ENCODE measurements at regions not wholly inside any gene's neighbourhood (a gene's known extent, or its start where the extent isn't known, plus 50 kb on each side); places are given as distances from the start of the nearest gene placed in this dataset.

- H3K9me3 ChIP-seq (ENCODE audit: control insufficient read depth in 1 of 2, insufficient read depth in 1 of 2, low read depth in 1 of 2, low read length in 2 of 2), result no peaks in the 10 kb centered on the region
- intact Hi-C loops (cut with micrococcal nuclease), result no loop called here
- H3K36me3 ChIP-seq (ENCODE audit: control insufficient read depth in 1 of 2, insufficient read depth in 2 of 2, low read length in 2 of 2), result no peaks in the 10 kb centered on the region
- no peaks in the 10 kb centered on the region for H3K4me1 ChIP-seq (ENCODE audit: control insufficient read depth in 1 of 2, insufficient read depth in 2 of 2, low read length in 2 of 2)
- no peaks in the 10 kb centered on the region for H3K9me2 ChIP-seq (ENCODE audit: insufficient read depth)
- BruUV-seq (replicated peaks), result no TSS peak
- CTCF ChIA-PET, result interaction anchor here (1.9 kb wide), 1 partner anchor 680 kb away, joined by 8 read pairs; no protein-coding TSS in a partner anchor
- no peak for DNase-seq (ENCODE audit: low read depth, low spot score)
- H3K9ac ChIP-seq (ENCODE audit: low read length), result no peak overlapping the region
- no peak overlapping the region for H3K27ac ChIP-seq (ENCODE audit: low read depth, low read length)
- H4K20me1 ChIP-seq (ENCODE audit: insufficient read depth), result no peaks in the 10 kb centered on the region
- peaks cover 15% of the 10 kb centered on the region; the same call in 1 of the 2 replicates for H3K27me3 ChIP-seq (ENCODE audit: insufficient read depth, low read length)
- no peak overlapping the region for H3K4me3 ChIP-seq (replicated peaks in 1 of 2; ENCODE audit: low read depth in 1 of 2, low read length in 2 of 2)
- POLR2A ChIA-PET, result no interaction called here
- RAD21 ChIA-PET (ENCODE audit: low non-redundant PET in 1 of 2, low total read pairs in 2 of 2, uncharacterized antibody in 2 of 2, unreplicated experiment in 2 of 2), result no interaction called here
- H2AFZ ChIP-seq (ENCODE audit: low read depth, low read length, poor library complexity, severe bottlenecking), result no peak overlapping the region
- H3K4me2 ChIP-seq (ENCODE audit: low read length), result no peak overlapping the region
- ATAC-seq, result no peak
- no peaks in the 10 kb centered on the region for H3K79me2 ChIP-seq (ENCODE audit: insufficient read depth, low read length)
- TF ChIP-seq ZFX (IDR thresholded peaks at IDR 0.05), result no peak
- TF ChIP-seq TCF7L2 (IDR thresholded peaks at IDR 0.05; ENCODE audit: borderline replicate concordance, extremely low read depth, insufficient read depth, insufficient read length), result no peak
- no peak for TF ChIP-seq CEBPB (IDR thresholded peaks at IDR 0.05; ENCODE audit: low read depth)
- no peak for TF ChIP-seq JUND (IDR thresholded peaks at IDR 0.05)
- TF ChIP-seq, protein P1, sequence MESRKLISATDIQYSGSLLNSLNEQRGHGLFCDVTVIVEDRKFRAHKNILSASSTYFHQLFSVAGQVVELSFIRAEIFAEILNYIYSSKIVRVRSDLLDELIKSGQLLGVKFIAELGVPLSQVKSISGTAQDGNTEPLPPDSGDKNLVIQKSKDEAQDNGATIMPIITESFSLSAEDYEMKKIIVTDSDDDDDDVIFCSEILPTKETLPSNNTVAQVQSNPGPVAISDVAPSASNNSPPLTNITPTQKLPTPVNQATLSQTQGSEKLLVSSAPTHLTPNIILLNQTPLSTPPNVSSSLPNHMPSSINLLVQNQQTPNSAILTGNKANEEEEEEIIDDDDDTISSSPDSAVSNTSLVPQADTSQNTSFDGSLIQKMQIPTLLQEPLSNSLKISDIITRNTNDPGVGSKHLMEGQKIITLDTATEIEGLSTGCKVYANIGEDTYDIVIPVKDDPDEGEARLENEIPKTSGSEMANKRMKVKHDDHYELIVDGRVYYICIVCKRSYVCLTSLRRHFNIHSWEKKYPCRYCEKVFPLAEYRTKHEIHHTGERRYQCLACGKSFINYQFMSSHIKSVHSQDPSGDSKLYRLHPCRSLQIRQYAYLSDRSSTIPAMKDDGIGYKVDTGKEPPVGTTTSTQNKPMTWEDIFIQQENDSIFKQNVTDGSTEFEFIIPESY (IDR thresholded peaks at IDR 0.05; ENCODE audit: extremely low read depth, insufficient replicate concordance, low read length), result no peak
- no peak for TF ChIP-seq CTCF (IDR thresholded peaks at IDR 0.05 in 2 of 3, conservative IDR thresholded peaks at IDR 0.05 in 1 of 3; ENCODE audit: borderline replicate concordance in 1 of 3, insufficient read depth in 1 of 3, low read depth in 2 of 3, low read length in 2 of 3)
Observed at GRCh38 chr20:18904192-18904591, 90.6 kb downstream of the SCP2D1 start.
